Superior temporal gyrus (tissue), 1 donor: ENCODE measurements at regions not wholly inside any gene's neighbourhood (a gene's known extent, or its start where the extent isn't known, plus 50 kb on each side); places are given as distances from the start of the nearest gene placed in this dataset.
A peak's percentile ranks its signal among the peaks of the same experiment; 100 is the strongest.

Source experiments
- DNase-seq: peaks from one replicate; pipeline ENCODE4 v3.0.0-alpha.2; 2016; ENCODE audit errors: extremely low spot score

DNA sequence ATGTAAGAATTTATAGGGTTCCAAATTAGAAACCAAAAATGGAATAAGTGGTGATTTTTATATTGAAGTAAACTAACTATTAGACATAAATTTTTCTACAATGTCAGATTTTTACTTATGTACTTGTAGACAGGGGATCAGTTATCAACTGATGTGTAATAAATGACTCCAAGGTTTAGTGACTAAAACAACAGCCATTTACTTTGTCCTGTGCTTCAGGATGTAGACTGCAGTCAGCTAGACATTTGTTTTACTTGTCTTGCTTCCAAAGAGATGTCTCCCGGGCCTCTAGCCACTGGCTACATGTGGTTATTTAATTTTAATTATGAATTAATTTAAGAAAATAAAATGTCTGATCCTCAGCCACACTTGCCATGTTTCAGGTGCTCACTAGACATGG is 249.7 kb upstream of the IGFBP3 start:
- no peak for DNase-seq

DNA sequence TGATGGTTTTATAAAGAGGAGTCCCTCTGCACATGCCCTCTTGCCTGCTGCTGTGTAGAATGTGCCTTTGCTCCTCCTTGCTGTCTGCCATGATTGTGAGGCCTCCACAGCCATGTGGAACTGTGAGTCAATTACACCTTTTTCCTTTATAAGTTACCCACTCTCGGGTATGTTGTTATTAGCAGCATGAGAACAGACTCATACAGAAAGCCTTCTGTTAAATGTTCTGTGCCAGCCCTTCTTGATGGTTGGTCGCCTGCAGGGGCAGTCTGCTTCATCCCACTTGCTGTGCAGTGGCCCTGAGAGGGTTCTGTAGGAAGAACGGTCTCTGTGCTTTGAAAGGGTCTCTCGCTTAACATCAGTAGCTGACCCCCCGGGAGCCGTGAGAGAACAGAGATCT is 248.9 kb upstream of the IGFBP3 start:
- no peak for DNase-seq

DNA sequence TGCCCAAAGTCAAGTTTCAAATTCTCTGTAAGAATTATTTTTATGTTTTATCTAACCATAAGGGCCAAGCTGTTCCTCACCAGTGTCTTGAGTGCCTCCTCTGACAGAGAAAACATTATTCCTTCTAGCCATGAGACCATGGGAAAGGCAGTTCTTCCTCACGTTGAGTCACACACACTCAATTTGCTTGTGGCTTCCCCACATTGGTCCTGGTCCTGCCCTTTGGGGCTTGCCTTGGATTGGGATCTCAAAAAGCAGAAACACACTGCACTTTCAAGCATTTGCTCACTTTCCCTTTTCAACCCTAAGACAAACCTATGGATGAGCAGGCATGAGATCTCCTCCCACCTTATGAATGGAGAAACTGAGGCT is 248.3 kb upstream of the IGFBP3 start:
- DNase-seq = no peak

DNA sequence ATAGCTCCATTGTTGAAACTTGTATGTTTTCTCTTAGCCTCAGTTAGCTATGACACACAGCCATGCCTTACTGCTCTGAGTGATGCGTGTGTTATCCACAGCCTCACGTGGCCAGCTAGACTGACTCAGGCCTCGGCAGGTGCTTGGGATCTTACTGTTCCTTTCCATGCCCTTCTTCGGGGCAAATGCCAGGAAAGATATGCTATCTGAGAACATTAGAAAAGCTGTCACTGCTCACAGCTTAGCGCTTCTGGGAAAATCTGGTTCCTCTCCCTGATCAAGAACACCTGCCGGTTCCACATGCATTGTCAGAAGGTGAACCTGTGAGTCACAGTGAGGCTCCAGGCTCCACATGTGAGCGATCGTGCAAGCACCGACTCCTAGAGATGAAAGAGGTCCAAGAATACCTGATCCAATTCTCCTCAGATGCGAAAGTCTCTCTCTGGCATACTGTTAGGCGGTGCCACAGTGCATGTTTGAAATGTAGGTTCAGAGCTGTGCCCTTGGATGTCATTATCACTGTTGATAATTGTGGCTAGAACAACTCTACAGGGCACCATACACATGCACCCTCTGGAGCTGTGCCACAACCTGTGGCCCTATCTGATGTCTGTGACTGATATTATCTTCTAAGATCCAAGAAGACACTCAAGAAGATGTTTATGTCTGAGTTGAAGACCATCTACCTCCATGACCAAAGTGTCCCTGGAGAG is 247.8 kb upstream of the IGFBP3 start:
- DNase-seq = no peak

DNA sequence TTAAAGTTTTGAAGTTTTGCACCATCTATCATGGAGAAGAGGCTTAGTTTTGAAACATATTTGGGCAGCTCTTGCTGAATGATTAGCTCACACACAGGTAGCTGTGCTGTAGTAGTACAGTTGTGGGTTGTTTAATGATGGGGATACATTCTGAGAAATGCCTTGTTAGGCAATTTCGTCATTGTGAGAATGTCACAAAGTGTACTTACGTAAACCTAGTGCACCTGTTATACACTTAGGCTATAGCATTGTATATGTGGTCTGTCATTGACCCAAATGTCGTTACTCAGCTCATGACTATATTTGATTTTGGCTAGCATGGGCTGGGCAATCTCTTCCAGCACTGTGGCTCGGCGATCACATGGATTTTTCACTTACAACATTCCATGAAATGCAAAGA is 247.2 kb upstream of the IGFBP3 start:
- DNase-seq = no peak

DNA sequence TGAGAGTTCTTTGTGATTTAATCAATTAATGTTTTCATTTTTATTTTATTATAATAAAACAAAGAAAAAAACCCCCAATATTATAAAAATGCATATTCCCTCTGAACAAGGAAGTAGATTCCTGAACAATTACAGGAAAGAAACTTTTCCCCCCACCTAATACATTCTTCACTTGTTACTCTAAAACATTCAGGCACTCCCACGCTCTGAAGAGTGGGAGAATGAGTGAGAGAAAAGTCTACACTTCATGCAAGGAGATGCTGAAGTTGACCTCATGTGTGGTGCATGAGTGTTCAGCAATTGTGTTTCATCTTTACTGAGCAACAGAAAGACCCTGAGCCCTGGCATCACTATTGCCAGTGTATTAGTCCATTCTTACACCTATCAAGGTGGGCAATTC is 244.2 kb upstream of the IGFBP3 start:
- no peak for DNase-seq

DNA sequence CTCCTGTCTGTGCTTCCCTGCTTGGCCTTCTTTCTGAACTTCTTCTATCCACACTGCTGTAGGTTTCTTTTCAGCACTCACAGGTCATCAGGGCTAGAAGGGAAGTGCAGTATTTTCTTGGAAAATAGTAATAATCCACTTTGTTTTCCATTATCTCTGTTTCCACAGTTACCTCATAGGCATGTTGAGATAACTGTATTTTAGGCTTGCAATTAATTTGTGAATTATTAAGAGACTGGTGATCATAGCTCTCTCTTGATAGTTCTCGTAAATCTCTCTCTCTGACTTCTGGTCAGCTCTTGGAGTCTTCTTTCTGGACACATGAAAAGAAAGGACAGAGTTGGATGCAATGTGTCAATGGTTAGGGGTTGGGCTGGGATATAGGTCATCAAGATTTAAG is 243.6 kb upstream of the IGFBP3 start:
- no peak for DNase-seq

DNA sequence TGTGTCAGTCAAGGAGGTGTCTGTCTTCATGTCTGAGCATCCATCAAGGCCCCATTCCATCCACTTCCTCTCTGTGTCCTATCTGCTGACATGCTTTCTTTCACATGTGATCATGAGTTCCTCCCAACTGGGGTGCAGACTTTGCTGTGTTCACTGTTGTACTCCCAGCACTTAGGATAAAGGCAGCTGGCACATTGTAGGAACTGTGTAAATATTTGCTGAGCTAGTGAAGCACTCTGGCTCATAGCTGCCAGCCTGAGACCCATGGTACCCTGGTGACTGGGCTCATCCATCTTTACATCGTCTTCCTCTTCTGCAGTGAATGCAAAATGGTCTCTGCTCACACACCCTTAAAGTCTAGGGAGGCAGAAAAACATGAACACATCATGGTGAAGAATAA is 242.2 kb upstream of the IGFBP3 start:
- no peak for DNase-seq

DNA sequence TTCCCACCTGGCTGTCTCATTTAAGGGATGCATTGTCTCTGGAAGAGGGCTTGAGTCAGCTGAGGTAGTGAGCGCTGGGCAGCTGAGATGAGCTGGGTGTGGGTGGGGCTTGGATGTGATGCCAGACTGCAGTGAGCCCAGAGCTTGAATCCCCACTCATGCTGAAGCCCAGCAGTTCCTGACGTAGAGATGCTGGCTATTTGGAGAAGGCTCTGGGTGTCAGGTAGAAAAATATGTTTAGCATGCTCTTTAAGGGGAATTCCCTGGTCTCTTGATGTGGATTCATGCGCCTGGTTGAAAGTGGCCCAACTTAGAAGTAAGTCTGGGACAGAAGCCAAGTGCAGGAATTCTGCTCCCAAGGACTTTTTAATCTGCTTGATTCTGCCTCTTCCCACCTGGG is 241.5 kb upstream of the IGFBP3 start:
- DNase-seq = no peak

DNA sequence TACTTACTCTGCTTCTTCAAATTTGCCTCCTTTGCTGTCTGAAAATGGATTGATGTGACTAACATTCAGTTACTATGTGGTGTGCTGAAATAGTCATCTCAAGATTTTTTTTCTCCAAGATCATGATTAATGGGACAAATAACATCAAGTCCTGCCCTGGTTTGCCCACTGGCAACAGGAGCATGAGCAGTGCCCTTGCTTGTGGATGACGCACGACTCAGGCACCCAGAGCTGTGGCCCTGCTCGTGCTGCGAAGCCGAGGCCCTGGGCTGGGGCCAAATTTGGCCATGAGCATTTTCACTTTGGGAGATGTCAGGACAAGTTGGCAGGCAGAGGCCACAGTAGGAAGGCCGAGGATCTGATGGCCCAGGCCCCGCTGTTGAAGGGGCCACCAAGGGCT is 239.8 kb upstream of the IGFBP3 start:
- no peak for DNase-seq

DNA sequence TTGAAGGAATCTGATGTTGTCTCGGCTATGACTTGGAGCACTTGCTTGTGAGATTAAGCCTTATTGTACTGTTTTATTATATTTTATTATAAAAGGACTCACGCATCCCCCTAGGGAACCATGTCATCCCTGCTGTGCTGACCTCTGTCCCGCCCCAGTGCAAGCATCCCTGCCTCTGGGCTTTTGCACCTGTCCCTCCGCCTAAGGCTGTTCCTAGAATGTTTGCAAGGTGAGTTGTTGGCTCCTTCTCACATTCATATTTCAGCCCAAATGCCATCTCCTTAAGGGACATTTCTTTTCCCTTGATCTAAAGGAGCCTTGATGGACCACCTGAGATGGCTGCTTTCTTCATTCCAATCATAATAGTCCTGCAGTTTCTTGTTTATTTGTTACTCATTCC is 236.9 kb upstream of the IGFBP3 start:
- DNase-seq = no peak

DNA sequence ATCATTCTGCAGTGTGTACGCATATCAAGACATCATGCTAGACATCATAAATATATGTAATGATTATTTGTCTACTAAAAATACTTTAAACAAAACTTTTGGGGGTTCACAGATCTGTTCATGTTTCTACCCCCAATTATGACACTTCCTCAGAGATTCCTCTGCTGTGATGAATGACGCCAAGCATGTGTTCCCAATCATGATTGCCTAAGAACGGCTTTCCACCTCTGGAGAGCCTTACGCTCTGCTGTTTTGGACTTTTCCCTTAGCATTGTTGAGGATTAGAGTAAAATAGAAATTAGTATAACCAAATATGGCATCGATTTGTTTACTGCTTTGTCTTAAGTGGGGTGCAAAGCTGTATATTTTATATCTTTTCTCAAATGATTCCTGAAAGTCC is 236.3 kb upstream of the IGFBP3 start:
- DNase-seq = no peak

DNA sequence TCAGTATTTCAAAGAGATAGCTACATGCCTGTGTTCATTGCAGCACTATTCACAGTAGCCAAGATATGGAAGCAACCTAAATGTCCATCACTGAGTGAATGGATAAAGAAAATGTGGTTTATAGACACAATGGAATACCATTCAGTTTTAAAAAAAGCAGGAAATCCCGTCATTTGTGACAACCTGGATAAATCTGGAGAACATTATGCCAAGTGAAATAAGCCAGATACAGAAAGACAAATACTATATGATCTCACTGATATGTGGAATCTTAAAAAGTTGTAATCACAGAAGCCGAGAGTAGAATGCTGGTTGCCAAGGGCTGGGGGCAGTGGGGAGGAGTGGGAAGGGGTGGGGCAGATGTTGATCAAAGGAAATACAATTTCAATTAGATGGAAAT is 235.8 kb upstream of the IGFBP3 start:
- DNase-seq = no peak

DNA sequence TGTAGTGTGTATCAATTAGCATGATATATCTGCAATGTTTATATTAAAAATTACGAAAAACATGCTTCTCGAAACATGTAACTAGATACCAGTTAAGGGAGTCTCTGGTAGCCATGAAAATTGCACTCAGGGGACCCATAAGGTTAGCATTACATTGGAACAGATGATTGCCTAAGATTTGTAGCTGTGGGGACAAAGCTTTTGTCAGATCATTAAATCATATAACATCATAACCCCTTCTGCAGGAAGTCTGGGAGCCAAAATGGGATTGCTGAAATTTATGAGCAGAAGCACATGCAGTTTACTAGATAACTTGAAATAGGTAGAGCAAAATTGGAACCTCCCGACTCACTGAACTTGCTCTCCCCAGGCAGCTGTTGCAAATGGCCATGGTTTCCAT is 235.0 kb upstream of the IGFBP3 start:
- DNase-seq = no peak

DNA sequence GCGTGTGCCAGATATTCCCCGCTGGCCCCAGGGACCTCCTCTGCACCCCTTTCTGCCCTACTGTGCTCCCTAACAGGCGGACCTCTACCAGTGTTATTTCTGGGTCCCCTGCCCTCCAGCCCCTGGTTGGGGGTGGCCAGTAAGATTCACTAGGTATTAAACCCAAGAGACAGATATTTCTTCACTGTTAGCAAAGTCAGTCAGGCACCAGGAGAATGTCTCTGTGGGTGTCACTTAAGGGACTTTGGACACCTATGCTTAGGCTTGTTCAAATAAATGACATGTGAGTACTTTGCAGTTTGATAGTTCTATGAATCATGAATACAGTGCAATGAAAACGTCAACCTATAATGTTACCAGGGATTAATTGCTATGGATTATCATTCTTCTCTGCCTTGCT is 234.3 kb upstream of the IGFBP3 start:
- DNase-seq = no peak

DNA sequence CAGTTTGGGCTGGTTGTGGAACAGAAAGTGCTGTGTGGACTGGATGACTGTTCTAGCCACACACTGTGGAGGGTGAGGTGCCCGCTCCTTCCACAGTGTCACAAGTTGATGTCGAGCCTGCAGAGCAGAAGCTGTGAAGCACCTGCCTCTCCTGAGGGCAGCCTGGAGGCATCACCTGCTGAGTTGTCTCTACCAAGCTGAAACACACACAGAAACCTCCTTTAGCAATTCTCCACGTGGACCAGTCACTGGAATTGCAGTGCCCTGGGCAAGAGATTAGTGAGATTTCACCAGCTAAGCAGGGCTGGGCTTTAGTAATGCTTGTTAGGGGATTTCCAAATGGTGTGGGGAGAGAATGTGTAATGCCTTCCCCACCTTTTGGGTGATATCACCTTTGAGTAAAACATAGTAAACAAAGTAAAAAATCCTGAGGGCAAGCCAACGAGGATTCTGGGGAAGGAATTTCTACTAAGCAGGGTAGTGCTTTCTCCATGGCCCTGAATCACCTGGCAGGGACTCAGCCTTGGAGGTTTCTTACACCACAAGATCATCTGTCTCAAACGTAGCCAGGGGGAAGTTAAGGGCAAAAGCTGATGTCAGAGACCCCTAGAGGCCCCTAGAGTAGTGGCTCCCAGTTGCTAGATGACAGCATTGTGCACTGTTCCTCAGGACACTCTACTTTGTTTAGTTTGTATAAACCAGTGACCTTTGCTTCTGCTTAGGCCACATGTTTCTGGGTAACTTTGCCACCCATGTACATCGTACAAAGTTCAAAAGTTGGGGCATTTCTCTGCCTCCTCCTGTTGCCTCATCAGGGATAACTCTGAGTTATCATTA is 233.1 kb upstream of the IGFBP3 start:
- DNase-seq = no peak

DNA sequence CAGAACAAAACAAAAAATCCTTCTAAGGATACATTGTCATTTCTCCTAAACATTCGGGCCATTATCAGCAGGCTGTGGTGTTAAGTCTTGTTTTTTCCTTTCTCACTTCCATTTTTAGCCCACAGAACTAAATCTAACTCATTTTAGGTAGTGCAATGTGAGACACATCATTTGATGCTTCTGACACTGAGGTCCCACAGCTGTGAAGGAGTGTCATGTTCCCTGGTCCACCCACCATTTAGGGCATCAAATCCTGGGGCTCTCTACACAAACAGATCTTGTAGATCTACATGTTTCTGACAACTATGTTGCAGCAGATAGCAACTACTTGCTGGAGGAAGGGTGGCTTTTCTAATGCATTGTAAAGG is 232.5 kb upstream of the IGFBP3 start:
- DNase-seq = no peak

DNA sequence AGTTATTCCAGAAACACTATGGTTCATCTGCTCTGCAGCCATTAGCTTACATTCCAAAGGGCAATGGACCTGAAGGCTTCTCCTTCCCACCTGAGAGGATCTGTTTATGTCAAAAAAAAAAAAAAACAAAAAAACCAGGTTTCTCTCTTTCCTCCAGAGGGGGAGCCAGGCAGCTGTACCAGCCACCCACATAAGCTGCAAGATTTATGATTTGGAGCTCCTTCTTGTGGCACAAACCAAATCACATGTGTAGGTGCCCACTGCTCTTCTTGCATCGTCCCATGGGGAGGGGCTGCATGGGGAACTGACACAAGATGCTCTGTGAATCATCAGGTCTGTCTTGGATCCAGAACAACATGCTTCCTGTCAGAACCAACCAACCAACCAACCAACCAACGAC is 231.6 kb upstream of the IGFBP3 start:
- DNase-seq = no peak

DNA sequence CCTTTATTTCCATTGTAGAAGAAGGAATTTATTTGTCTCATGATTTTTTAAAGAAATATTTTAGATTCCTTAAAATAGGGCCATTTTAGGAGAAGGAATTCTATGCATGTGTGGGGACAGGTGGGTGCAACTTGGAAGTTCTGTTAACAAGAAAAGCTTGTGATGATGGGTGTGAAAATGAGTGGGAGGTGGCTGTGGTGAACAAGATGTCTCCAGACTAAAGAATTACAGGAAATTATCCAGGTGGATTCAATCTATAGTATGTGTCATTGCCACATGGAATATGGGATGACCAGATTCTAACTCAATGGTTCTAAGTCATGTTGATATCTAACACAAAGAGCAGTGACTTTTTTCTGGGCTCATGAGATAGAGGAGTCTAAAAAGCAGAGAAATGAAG is 229.6 kb upstream of the IGFBP3 start:
- DNase-seq = peak; percentile 55

DNA sequence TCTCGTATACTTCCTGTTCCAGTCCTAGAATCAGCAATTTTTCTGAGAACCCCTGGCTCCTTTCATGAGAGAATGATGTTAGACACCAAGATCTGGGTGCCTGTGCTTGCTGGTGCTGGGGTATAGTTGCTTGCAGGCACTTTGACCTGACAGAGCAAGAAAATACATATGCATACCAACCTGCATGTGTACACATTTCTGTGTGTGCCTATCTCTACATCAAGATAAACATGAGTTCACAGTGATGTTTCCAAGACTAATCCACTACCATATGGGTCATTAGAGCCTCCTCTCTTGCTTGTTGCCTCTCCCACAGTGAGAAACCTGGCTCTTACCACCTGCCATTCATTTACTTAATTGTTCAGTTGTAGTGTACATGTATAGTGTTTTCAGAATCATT is 229.1 kb upstream of the IGFBP3 start:
- no peak for DNase-seq

DNA sequence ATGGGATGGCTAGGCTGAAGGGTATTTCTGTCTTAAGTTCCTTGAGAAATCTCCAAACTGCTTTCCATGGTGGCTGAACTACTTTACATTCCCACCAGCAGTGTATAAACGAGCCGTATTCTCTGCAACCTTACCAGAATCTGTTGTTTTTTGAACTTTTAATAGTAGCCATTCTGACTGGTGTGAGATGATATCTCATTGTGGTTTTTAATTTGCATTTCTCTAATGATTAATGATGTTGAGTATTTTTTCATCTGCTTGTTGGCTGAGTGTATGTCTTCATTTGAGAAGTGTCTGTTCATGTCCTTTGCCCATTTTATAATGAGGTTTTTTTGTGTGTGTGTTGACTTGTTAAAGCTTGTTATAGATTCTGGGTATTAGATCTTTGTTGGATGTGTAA is 226.8 kb upstream of the IGFBP3 start:
- no peak for DNase-seq

DNA sequence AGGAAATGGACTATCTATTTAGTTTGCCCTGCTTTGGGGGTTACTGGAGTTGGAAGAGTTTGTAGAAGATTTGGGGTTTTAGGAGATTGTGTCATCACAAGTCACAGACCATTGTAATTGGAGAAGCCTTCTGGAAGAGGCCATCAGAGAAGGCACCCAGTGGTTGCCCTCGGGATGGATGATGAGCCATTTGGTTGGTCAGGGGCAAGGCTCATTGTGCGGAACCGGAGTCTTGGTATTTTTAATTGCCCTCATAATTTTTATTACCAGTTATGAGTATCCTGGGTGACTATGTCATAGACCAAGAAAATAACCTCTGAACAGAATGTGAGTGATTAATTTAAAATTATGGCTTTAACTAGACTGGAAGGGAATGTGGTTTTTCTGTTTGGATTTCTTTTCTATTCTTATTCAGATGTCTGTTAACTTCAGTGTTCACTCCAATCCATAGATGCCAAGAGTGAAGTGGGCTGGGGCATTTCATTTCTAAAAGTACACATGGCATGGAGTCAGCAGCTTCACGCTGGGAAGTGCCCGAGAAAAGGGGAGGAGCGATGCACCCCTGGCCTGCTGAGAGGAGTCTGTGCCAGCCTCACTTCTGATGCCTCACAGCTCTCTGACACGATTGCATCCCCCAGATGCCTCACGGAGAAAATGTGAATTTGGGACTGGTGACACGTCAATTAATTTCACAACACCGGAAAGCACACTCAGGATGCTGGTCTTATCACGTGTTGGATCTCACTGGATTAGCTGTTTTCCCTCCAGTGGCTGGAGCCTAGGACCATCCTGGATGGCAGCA is 225.6 kb upstream of the IGFBP3 start:
- no peak for DNase-seq

DNA sequence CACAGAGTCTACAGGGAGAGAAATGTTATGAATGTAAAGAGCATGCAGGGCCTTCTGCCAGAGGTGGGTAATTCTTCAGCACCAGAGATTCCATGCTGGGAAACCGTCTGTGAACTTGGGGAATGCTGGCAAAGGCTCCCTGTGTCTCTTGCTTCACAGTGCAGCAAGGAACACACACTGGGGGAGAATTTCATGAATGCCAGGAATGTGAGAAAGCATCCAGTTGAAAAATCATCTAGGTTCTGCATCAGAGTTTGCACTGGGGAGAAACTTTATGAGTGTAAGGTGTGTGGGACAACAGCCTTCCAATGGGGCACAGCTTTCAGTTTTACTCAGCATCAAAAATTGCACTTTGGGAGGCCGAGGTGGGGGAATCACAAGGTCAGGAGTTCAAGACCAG is 224.3 kb upstream of the IGFBP3 start:
- no peak for DNase-seq
